CD14-positive monocyte (primary cell): ENCODE measurements at regions not wholly inside any gene's neighbourhood (a gene's known extent, or its start where the extent isn't known, plus 50 kb on each side); places are given as distances from the start of the nearest gene placed in this dataset.
A peak's percentile ranks its signal among the peaks of the same experiment; 100 is the strongest.

Experiments used
- DNase-seq, 3 donors: peaks; one replicate each; pipeline ENCODE4 v3.0.0-alpha.2; 2011 to 2022
- H2AFZ ChIP-seq: 2 replicates; pipeline ENCODE4 v1.6.0; 2012; ENCODE audit warnings: mild to moderate bottlenecking, low read depth, low read length, inconsistent platforms; ENCODE audit not compliant: insufficient read depth, poor library complexity, severe bottlenecking
- H3K27ac ChIP-seq, 2 donors: 1 replicate in 1 of 2; 2 replicates in 1 of 2; pipeline ENCODE4 v1.5.1; 2012 to 2013; ENCODE audit warnings: low read length in 2 of 2, control low read depth in 1 of 2, inconsistent platforms in 1 of 2, low read depth in 1 of 2, mild to moderate bottlenecking in 1 of 2
- H3K27me3 ChIP-seq, 2 donors: one replicate each; pipeline versions ENCODE4 v1.6.0 to v1.6.1; 2011 to 2013; ENCODE audit warnings: low read length in 2 of 2; ENCODE audit not compliant: control insufficient read depth in 2 of 2, insufficient read depth in 2 of 2
- H3K36me3 ChIP-seq, 2 donors: replicated peaks in 1 of 2; 1 replicate in 1 of 2; 2 replicates in 1 of 2; pipeline versions ENCODE4 v1.5.1 to v1.6.1; 2012 to 2013; ENCODE audit warnings: low read length in 2 of 2, control low read depth in 1 of 2, inconsistent platforms in 1 of 2, mild to moderate bottlenecking in 1 of 2; ENCODE audit not compliant: insufficient read depth in 2 of 2, control insufficient read depth in 1 of 2
- H3K4me1 ChIP-seq, 2 donors: 1 replicate in 1 of 2; 2 replicates in 1 of 2; pipeline versions ENCODE4 v1.5.1 to v1.6.1; 2012 to 2013; ENCODE audit warnings: low read length in 2 of 2, control low read depth in 1 of 2, inconsistent platforms in 1 of 2, mild to moderate bottlenecking in 1 of 2, moderate library complexity in 1 of 2; ENCODE audit not compliant: insufficient read depth in 2 of 2, control insufficient read depth in 1 of 2
- H3K4me2 ChIP-seq: replicated peaks from 2 replicates; pipeline ENCODE3; 2012; ENCODE audit warnings: low read length, moderate library complexity, mild to moderate bottlenecking; ENCODE audit not compliant: poor library complexity, severe bottlenecking; ENCODE audit errors: extremely low read depth
- H3K4me3 ChIP-seq, 3 experiments: fragments of 200-600 bp in 1 of 3; sonication (generic) in 1 of 3; replicated peaks in 1 of 3; 1 replicate in 2 of 3; 2 replicates in 1 of 3; pipeline ENCODE4 v1.5.1; 2011 to 2013; ENCODE audit warnings: low read length in 3 of 3, mild to moderate bottlenecking in 3 of 3, control low read depth in 2 of 3, low read depth in 2 of 3, inconsistent platforms in 1 of 3, moderate library complexity in 1 of 3
- H3K79me2 ChIP-seq: 2 replicates; pipeline ENCODE4 v1.6.0; 2012; ENCODE audit warnings: mild to moderate bottlenecking, control low read depth, inconsistent platforms, low read length, moderate library complexity; ENCODE audit not compliant: insufficient read depth
- H3K9ac ChIP-seq: 2 replicates; pipeline ENCODE4 v1.6.0; 2017; ENCODE audit warnings: low read length, mild to moderate bottlenecking; ENCODE audit not compliant: insufficient read depth, poor library complexity, severe bottlenecking
- H3K9me3 ChIP-seq, 2 donors: replicated peaks in 1 of 2; 1 replicate in 1 of 2; 2 replicates in 1 of 2; pipeline versions ENCODE4 v1.5.1 to v1.6.1; 2012 to 2013; ENCODE audit warnings: low read length in 2 of 2, control low read depth in 1 of 2; ENCODE audit not compliant: control insufficient read depth in 1 of 2, insufficient read depth in 1 of 2
- H4K20me1 ChIP-seq: 2 replicates; pipeline ENCODE4 v1.6.0; 2012; ENCODE audit warnings: mild to moderate bottlenecking, low read length, control low read depth, moderate library complexity; ENCODE audit not compliant: insufficient read depth
- H3K27ac Mint-ChIP-seq, 7 donors: one replicate each; pipeline ENCODE4 v1.8.0; 2020; ENCODE audit warnings: mild to moderate bottlenecking in 7 of 7, mixed read lengths in 7 of 7, moderate library complexity in 6 of 7, inconsistent platforms in 2 of 7
- H3K27me3 Mint-ChIP-seq, 3 donors: one replicate each; pipeline ENCODE4 v1.8.0; 2021 to 2022; ENCODE audit warnings: low read depth in 3 of 3, mild to moderate bottlenecking in 3 of 3, mixed read lengths in 3 of 3, moderate library complexity in 3 of 3, inconsistent platforms in 1 of 3
- H3K36me3 Mint-ChIP-seq, 2 donors: one replicate each; pipeline ENCODE4 v1.8.0; 2020; ENCODE audit warnings: mixed read lengths in 2 of 2, inconsistent platforms in 1 of 2, mild to moderate bottlenecking in 1 of 2
- H3K4me1 Mint-ChIP-seq: one replicate; pipeline ENCODE4 v1.8.0; 2020; ENCODE audit warnings: mild to moderate bottlenecking, mixed read lengths
- H3K4me3 Mint-ChIP-seq, 2 donors: one replicate each; pipeline ENCODE4 v1.8.0; 2020; ENCODE audit warnings: mild to moderate bottlenecking in 2 of 2, mixed read lengths in 2 of 2, moderate library complexity in 1 of 2
- H3K9me3 Mint-ChIP-seq, 7 donors: one replicate each; pipeline ENCODE4 v1.8.0; 2020 to 2022; ENCODE audit warnings: mixed read lengths in 7 of 7, mild to moderate bottlenecking in 6 of 7, moderate library complexity in 6 of 7, inconsistent platforms in 2 of 7
- WGBS: methylation state at CpG from one replicate; pipeline ENCODE4 v1.1.5; 2013; ENCODE audit warnings: missing lambda C conversion rate; ENCODE audit not compliant: insufficient coverage; 5-methylcytosine and 5-hydroxymethylcytosine counted together
- intact Hi-C, 2 donors: fragments of 100-400 bp; cut with micrococcal nuclease; formaldehyde crosslinking; loops; one replicate each; pipeline versions ENCODE4 v1.15.0 to v1.15.1; 2023
- TF ChIP-seq, protein P1 (sequence below): fragments of 200-600 bp; IDR thresholded peaks from one replicate; pipeline ENCODE4 v1.8.0; 2022; ENCODE audit warnings: antibody characterized with exemption, mild to moderate bottlenecking

DNA sequence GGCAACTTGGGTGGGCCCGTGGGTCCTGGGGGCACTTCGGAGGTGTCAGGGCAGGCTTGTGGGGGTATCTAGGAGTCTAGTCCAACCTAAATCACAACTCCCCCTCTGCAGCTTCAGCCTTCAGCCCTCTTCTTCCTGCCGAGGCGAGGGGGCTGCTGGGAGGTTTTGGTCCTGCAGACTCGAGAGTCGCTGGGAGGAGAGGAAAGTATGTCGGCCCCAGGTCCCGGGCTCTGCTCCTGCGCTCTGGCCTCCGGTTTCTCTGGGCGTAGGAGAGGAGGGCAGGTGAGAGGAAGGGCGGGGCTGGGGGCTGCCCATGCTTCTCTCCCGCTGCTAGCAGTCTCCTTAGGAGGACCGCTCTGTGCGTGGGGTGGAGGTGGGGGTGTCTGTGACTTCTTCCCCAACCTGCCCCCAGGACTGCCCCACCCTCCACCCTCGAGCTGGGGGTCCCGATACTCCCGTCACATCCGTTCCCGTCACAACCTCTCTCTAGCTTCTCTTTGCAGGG is 139.8 kb upstream of the COL5A1 start:
- DNase-seq, result no peak

DNA sequence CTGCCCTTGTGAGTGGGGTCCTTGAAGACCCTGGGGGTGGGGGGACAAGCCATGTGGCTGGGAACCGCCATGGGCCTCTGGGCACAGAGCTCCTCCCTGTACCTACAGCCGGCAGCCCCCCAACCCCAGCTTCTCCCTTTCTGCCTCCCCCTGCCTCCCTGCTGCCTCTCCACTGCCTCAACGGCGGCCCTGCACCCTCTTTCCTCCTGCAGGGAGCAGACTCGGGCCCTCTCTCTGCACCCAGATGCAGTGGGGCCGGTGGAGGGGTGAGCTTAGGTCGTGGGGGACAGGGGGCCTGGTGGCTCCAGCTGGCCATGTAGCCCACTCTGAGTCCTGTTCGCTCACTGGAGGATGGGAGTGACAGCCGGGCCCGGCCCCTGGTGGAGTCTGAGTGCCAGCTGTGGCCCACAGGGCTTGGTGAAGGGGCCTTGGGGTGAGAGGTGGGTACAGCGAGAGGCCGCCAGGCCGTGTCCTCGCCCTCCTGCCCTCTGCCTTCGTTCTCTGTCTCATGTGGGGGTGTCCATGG is 139.3 kb upstream of the COL5A1 start:
- Histone ChIP-seq H3K36me3 (no peaks in the 10 kb centered on the region), H3K9me3 (no peaks in the 10 kb centered on the region), H2AFZ (no peak overlapping the region), H3K79me2 (no peaks in the 10 kb centered on the region), H4K20me1 (no peaks in the 10 kb centered on the region), H3K27me3 (peaks cover 0 to 24% of the 10 kb centered on the region in 2 donors), H3K27ac (no peak overlapping the region), H3K4me1 (no peaks in the 10 kb centered on the region), H3K4me2 (no peak overlapping the region), H3K4me3 (no peak overlapping the region), H3K9ac (no peak overlapping the region)
- Mint-ChIP-seq H3K4me3 (peak overlapping the region in 1 of 2 donors; percentile 83), H3K36me3 (no peaks in the 10 kb centered on the region), H3K27ac (no peak overlapping the region), H3K4me1 (no peaks in the 10 kb centered on the region), H3K27me3 (peaks cover 23 to 37% (median 28%) of the 10 kb centered on the region in 3 donors), H3K9me3 (peaks cover 0 to 7% (median 3%) of the 10 kb centered on the region in 7 donors)
- intact Hi-C loops, result no loop called here
- DNase-seq, result no peak
- TF ChIP-seq, protein P1, sequence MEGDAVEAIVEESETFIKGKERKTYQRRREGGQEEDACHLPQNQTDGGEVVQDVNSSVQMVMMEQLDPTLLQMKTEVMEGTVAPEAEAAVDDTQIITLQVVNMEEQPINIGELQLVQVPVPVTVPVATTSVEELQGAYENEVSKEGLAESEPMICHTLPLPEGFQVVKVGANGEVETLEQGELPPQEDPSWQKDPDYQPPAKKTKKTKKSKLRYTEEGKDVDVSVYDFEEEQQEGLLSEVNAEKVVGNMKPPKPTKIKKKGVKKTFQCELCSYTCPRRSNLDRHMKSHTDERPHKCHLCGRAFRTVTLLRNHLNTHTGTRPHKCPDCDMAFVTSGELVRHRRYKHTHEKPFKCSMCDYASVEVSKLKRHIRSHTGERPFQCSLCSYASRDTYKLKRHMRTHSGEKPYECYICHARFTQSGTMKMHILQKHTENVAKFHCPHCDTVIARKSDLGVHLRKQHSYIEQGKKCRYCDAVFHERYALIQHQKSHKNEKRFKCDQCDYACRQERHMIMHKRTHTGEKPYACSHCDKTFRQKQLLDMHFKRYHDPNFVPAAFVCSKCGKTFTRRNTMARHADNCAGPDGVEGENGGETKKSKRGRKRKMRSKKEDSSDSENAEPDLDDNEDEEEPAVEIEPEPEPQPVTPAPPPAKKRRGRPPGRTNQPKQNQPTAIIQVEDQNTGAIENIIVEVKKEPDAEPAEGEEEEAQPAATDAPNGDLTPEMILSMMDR, result no peak
- WGBS, result 77% methylated on average over 10 of the region's 15 CpGs

More for the DNA sequence above, 139.8 kb upstream of the COL5A1 start:
- Histone ChIP-seq H3K27me3 (peaks cover 0 to 24% of the 10 kb centered on the region in 2 donors), H4K20me1 (no peaks in the 10 kb centered on the region), H3K9ac (no peak overlapping the region), H3K4me1 (no peaks in the 10 kb centered on the region), H3K79me2 (no peaks in the 10 kb centered on the region), H3K4me2 (no peak overlapping the region), H3K27ac (no peak overlapping the region), H3K9me3 (no peaks in the 10 kb centered on the region), H2AFZ (no peak overlapping the region), H3K36me3 (no peaks in the 10 kb centered on the region), H3K4me3 (no peak overlapping the region)
- Mint-ChIP-seq H3K9me3 (peaks cover 0 to 7% (median 3%) of the 10 kb centered on the region in 7 donors), H3K27me3 (peaks cover 23 to 37% (median 28%) of the 10 kb centered on the region in 3 donors), H3K36me3 (no peaks in the 10 kb centered on the region), H3K27ac (no peak overlapping the region), H3K4me1 (no peaks in the 10 kb centered on the region), H3K4me3 (peak overlapping the region in 1 of 2 donors; percentile 83)
- intact Hi-C loops, result no loop called here
- TF ChIP-seq, protein P1, result no peak
- 18% methylated on average over 7 of the region's 20 CpGs for WGBS
